ENCODE measurements at regions not wholly inside any gene's neighbourhood (a gene's known extent, or its start where the extent isn't known, plus 50 kb on each side); places are given as distances from the start of the nearest gene placed in this dataset.

GRCh38 chr15:35690089-35690488 is 144.1 kb upstream of the DPH6 start:
- Histone ChIP-seq H2BK5ac (ENCODE audit: low read depth, low read length, poor library complexity, severe bottlenecking) (no peak overlapping the region), H3K23ac (ENCODE audit: low read depth, low read length) (no peak overlapping the region), H3K79me1 (ENCODE audit: low read depth in 1 of 2, low read length in 2 of 2) (no peaks in the 10 kb centered on the region), H3K9me3 (ENCODE audit: control insufficient read depth, insufficient read depth, low read length) (no peaks in the 10 kb centered on the region), H2AK9ac (replicated peaks; ENCODE audit: low read depth, low read length, poor library complexity) (no peak overlapping the region), H4K91ac (ENCODE audit: insufficient read depth, low read depth, low read length) (no peak overlapping the region), H3K4ac (ENCODE audit: low read depth, low read length) (no peak overlapping the region), H3K14ac (replicated peaks; ENCODE audit: low read depth, low read length) (no peak overlapping the region), H3K4me3 (ENCODE audit: insufficient read depth, low read depth, low read length) (no peak overlapping the region), H2AFZ (replicated peaks; ENCODE audit: low read length, poor library complexity) (no peak overlapping the region), H3K18ac (ENCODE audit: low read depth, low read length) (no peak overlapping the region), H3K9me1 (ENCODE audit: insufficient read depth, low read length) (no peaks in the 10 kb centered on the region), H2BK120ac (ENCODE audit: low read depth, low read length) (0 out of 2 replicates have a peak overlapping the region, but pooled peaks have one; percentile 30), H3K4me2 (ENCODE audit: low read depth, low read length) (no peak overlapping the region), H4K20me1 (ENCODE audit: insufficient read depth, low read length) (no peaks in the 10 kb centered on the region), H3K9ac (ENCODE audit: low read depth, low read length) (no peak overlapping the region), H3K56ac (ENCODE audit: extremely low read depth, insufficient read depth, low read length) (no peak overlapping the region), H3K4me1 (ENCODE audit: control insufficient read depth, insufficient read depth, low read length) (peaks cover 6% of the 10 kb centered on the region), H3K27me3 (ENCODE audit: control insufficient read depth, insufficient read depth, low read length) (no peaks in the 10 kb centered on the region), H4K5ac (ENCODE audit: low read depth, low read length) (no peak overlapping the region), H2AK5ac (ENCODE audit: low read depth, low read length) (no peak overlapping the region), H2BK20ac (ENCODE audit: low read depth, low read length) (no peak overlapping the region; the same call in 1 of the 2 replicates), H4K8ac (ENCODE audit: low read depth in 2 of 2, low read length in 2 of 2) (no peak overlapping the region), H3K36me3 (ENCODE audit: control insufficient read depth, insufficient read depth, low read length) (no peaks in the 10 kb centered on the region), H2BK15ac (ENCODE audit: low read depth, low read length) (no peak overlapping the region), H3K27ac (ENCODE audit: insufficient read depth, low read length) (no peak overlapping the region)
- no peak for TF ChIP-seq CTCF (conservative IDR thresholded peaks at IDR 0.05; ENCODE audit: low read depth, low read length)
- TF ChIP-seq BHLHE40 (IDR thresholded peaks at IDR 0.05; ENCODE audit: low read depth, low read length) = no peak
- TF ChIP-seq RCOR1 (IDR thresholded peaks at IDR 0.05; ENCODE audit: insufficient replicate concordance, low read length) = no peak
- TF ChIP-seq NFE2L2 (IDR thresholded peaks at IDR 0.05; ENCODE audit: low read depth, low read length) = no peak
- no peak for TF ChIP-seq FOS (IDR thresholded peaks at IDR 0.05; ENCODE audit: low read depth, low read length)
- no peak for TF ChIP-seq SMC3 (IDR thresholded peaks at IDR 0.05; ENCODE audit: low read depth, low read length)
- TF ChIP-seq CHD1 (IDR thresholded peaks at IDR 0.05; ENCODE audit: low read depth, low read length) = no peak
- TF ChIP-seq MXI1 (IDR thresholded peaks at IDR 0.05; ENCODE audit: borderline replicate concordance, low read depth, low read length) = no peak
- no peak for TF ChIP-seq ELK1 (IDR thresholded peaks at IDR 0.05; ENCODE audit: borderline replicate concordance, low read depth, low read length)
- no peak for TF ChIP-seq MAFK (IDR thresholded peaks at IDR 0.05; ENCODE audit: low read depth, low read length)
- no peak for TF ChIP-seq MAZ (IDR thresholded peaks at IDR 0.05; ENCODE audit: borderline replicate concordance, low read depth, low read length)
- TF ChIP-seq CEBPB (IDR thresholded peaks at IDR 0.05; ENCODE audit: low read depth, low read length) = no peak
- no peak for TF ChIP-seq RAD21 (IDR thresholded peaks at IDR 0.05; ENCODE audit: low read length)
- no peak for TF ChIP-seq RFX5 (IDR thresholded peaks at IDR 0.05; ENCODE audit: low read depth, low read length)
- no peak for TF ChIP-seq POLR2A (IDR thresholded peaks at IDR 0.05; ENCODE audit: low read depth, low read length)
- no peak for TF ChIP-seq USF2 (IDR thresholded peaks at IDR 0.05; ENCODE audit: low read depth, low read length)
- ChIA-PET POLR2A (ENCODE audit: unreplicated experiment) (no interaction called here), CTCF (no interaction called here)
- BruUV-seq (replicated peaks) = no TSS peak
- no CpG with 5 or more reads among the region's 1 CpG for WGBS, 2 experiments (ENCODE audit: extremely low coverage in 2 of 2, insufficient read length in 1 of 2)
- in situ Hi-C loops (cut with MboI; ENCODE audit: low sequenced_read_pairs) = no loop called here
- dilution Hi-C loops (cut with HindIII; ENCODE audit: low sequenced_read_pairs, unreplicated experiment) = no loop called here
- no peak for ATAC-seq (ENCODE audit: low read depth)
- DNase-seq = no peak
- intact Hi-C loops (cut with micrococcal nuclease) = no loop called here

Measured in IMR-90 (cell line).